Neuronal stem cell (in vitro differentiated cells): ENCODE measurements at regions not wholly inside any gene's neighbourhood (a gene's known extent, or its start where the extent isn't known, plus 50 kb on each side); places are given as distances from the start of the nearest gene placed in this dataset.

ENCODE experiments used
- DNase-seq: peaks from one replicate; pipeline ENCODE4 v3.0.0-alpha.2; 2013; ENCODE audit warnings: low spot score
- H2AFZ ChIP-seq: one replicate; pipeline ENCODE4 v1.6.1; 2013; ENCODE audit warnings: mild to moderate bottlenecking, low read length, inconsistent platforms
- H2AK5ac ChIP-seq: 2 replicates; pipeline ENCODE4 v1.6.1; 2013; ENCODE audit warnings: low read depth, mild to moderate bottlenecking, inconsistent platforms, low read length, moderate library complexity, mixed read lengths
- H2BK120ac ChIP-seq: 2 replicates; pipeline ENCODE4 v1.6.1; 2013; ENCODE audit warnings: low read depth, mild to moderate bottlenecking, inconsistent platforms, low read length, moderate library complexity, mixed read lengths
- H2BK12ac ChIP-seq: one replicate; pipeline ENCODE4 v1.6.1; 2013; ENCODE audit warnings: low read length, inconsistent platforms
- H2BK15ac ChIP-seq: 2 replicates; pipeline ENCODE4 v1.6.1; 2013; ENCODE audit warnings: mild to moderate bottlenecking, low read length, inconsistent platforms, mixed read lengths
- H2BK5ac ChIP-seq: one replicate; pipeline ENCODE4 v1.6.1; 2013; ENCODE audit warnings: inconsistent platforms, mild to moderate bottlenecking, low read length, moderate library complexity
- H3K14ac ChIP-seq: one replicate; pipeline ENCODE4 v1.6.1; 2013; ENCODE audit warnings: low read length, inconsistent platforms
- H3K18ac ChIP-seq: 2 replicates; pipeline ENCODE4 v1.6.1; 2013; ENCODE audit warnings: low read length, inconsistent platforms
- H3K23ac ChIP-seq: 2 replicates; pipeline ENCODE4 v1.6.1; 2013; ENCODE audit warnings: low read depth, mild to moderate bottlenecking, mixed read lengths, low read length, inconsistent platforms; ENCODE audit not compliant: poor library complexity
- H3K27ac ChIP-seq: replicated peaks from 3 replicates; pipeline ENCODE4 v1.5.1; 2013; ENCODE audit warnings: low read length, inconsistent platforms
- H3K27me3 ChIP-seq, 3 experiments: 2 replicates each; pipeline ENCODE4 v1.6.1; 2013; ENCODE audit warnings: low read length in 3 of 3, mild to moderate bottlenecking in 2 of 3, inconsistent platforms in 1 of 3, low read depth in 1 of 3, mixed read lengths in 1 of 3, moderate library complexity in 1 of 3; ENCODE audit not compliant: control insufficient read depth in 3 of 3, insufficient read depth in 3 of 3
- H3K36me3 ChIP-seq, 2 donors: replicated peaks in 1 of 2; 2 replicates each; pipeline ENCODE4 v1.6.1; 2013; ENCODE audit warnings: low read length in 2 of 2; ENCODE audit not compliant: control insufficient read depth in 2 of 2, insufficient read depth in 2 of 2
- H3K4ac ChIP-seq: 2 replicates; pipeline ENCODE4 v1.6.1; 2013; ENCODE audit warnings: inconsistent platforms, mild to moderate bottlenecking, low read length, moderate library complexity
- H3K4me1 ChIP-seq, 2 donors: 1 replicate in 1 of 2; 2 replicates in 1 of 2; pipeline ENCODE4 v1.6.1; 2013; ENCODE audit warnings: low read length in 2 of 2, low read depth in 1 of 2; ENCODE audit not compliant: control insufficient read depth in 2 of 2, insufficient read depth in 1 of 2
- H3K4me2 ChIP-seq: one replicate; pipeline ENCODE4 v1.6.1; 2013; ENCODE audit warnings: mild to moderate bottlenecking, low read length, inconsistent platforms; ENCODE audit not compliant: insufficient read depth, poor library complexity, severe bottlenecking
- H3K4me3 ChIP-seq, 2 donors: 2 replicates each; pipeline ENCODE4 v1.5.1; 2013; ENCODE audit warnings: low read length in 2 of 2, mild to moderate bottlenecking in 2 of 2, inconsistent platforms in 1 of 2, moderate library complexity in 1 of 2
- H3K79me1 ChIP-seq: one replicate; pipeline ENCODE4 v1.6.1; 2013; ENCODE audit warnings: low read depth, mild to moderate bottlenecking, inconsistent platforms, low read length, moderate library complexity
- H3K9ac ChIP-seq: one replicate; pipeline ENCODE4 v1.6.1; 2013; ENCODE audit warnings: mild to moderate bottlenecking, low read depth, low read length, inconsistent platforms; ENCODE audit not compliant: poor library complexity
- H3K9me3 ChIP-seq, 2 donors: replicated peaks in 1 of 2; 2 replicates each; pipeline versions ENCODE3 to v1.6.1; 2013; ENCODE audit warnings: low read length in 2 of 2, mild to moderate bottlenecking in 2 of 2, inconsistent platforms in 1 of 2, low read depth in 1 of 2, mixed read lengths in 1 of 2, moderate library complexity in 1 of 2; ENCODE audit not compliant: control insufficient read depth in 2 of 2, insufficient read depth in 1 of 2
- H4K8ac ChIP-seq: one replicate; pipeline ENCODE4 v1.6.1; 2013; ENCODE audit warnings: low read depth, mild to moderate bottlenecking, inconsistent platforms, low read length, moderate library complexity
- H4K91ac ChIP-seq: one replicate; pipeline ENCODE4 v1.6.1; 2013; ENCODE audit warnings: low read length, low read depth, mild to moderate bottlenecking, inconsistent platforms; ENCODE audit not compliant: poor library complexity
- WGBS, 2 donors: extraction: QIAGEN DNeasy Blood & Tissue Kit; methylation state at CpG; one replicate each; pipeline ENCODE4 v1.1.7; 2013; ENCODE audit warnings: missing lambda C conversion rate in 2 of 2, mixed read lengths in 1 of 2; ENCODE audit not compliant: insufficient read length in 2 of 2, insufficient replicate concordance in 1 of 2; ENCODE audit errors: extremely low coverage in 2 of 2; 5-methylcytosine and 5-hydroxymethylcytosine counted together

GRCh38 chr9:107397076-107398044, 92.2 kb downstream of the KLF4 start:
- Histone ChIP-seq H4K91ac (no peak overlapping the region), H3K14ac (no peak overlapping the region), H4K8ac (no peak overlapping the region), H3K79me1 (no peaks in the 10 kb centered on the region), H2BK15ac (no peak overlapping the region), H2BK12ac (no peak overlapping the region), H2BK120ac (no peak overlapping the region), H3K4me1 (no peaks in the 10 kb centered on the region), H3K4ac (no peak overlapping the region), H3K23ac (no peak overlapping the region), H3K27ac (no peak overlapping the region), H2BK5ac (no peak overlapping the region), H3K27me3 (no peaks in the 10 kb centered on the region), H3K9me3 (peaks cover 0 to 4% of the 10 kb centered on the region in 2 donors), H3K4me2 (no peak overlapping the region), H2AK5ac (no peak overlapping the region), H3K4me3 (no peak overlapping the region), H3K36me3 (no peaks in the 10 kb centered on the region), H2AFZ (no peak overlapping the region), H3K18ac (no peak overlapping the region), H3K9ac (no peak overlapping the region)
- WGBS, 2 donors: no CpG with 5 or more reads among the region's 12 CpGs
- no peak for DNase-seq

DNA sequence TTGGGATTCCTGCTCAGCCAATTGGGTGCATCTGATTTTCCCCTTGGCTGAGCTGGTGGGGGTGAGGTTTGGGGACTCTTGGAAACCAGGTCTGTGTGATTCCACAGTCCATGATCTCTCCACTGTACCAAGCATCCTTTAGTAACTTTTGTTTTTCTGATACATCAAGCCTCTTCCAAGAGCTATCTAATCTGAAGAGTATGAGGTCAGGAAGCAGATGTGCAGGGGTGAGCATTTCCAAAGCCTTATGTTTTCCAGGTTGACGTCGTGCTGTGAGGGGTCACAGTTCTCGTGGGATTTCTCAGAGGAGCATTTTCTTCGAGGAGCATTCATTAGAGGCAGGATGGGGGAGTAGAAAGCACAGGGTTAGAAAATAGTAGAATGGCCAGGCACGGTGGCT, 95.3 kb downstream of the KLF4 start:
- no peak overlapping the region for H2BK15ac ChIP-seq
- no peak overlapping the region for H3K4me2 ChIP-seq
- H3K18ac ChIP-seq: no peak overlapping the region
- WGBS, 2 donors: no CpG with 5 or more reads among the region's 5 CpGs
- no peak overlapping the region for H2BK5ac ChIP-seq
- no peak overlapping the region for H3K27ac ChIP-seq
- no peaks in the 10 kb centered on the region for H3K4me1 ChIP-seq
- H2AFZ ChIP-seq: no peak overlapping the region
- H2BK12ac ChIP-seq: no peak overlapping the region
- H3K4ac ChIP-seq: no peak overlapping the region
- no peaks in the 10 kb centered on the region for H3K9me3 ChIP-seq
- no peak overlapping the region for H3K4me3 ChIP-seq
- no peak overlapping the region for H4K91ac ChIP-seq
- no peak overlapping the region for H2AK5ac ChIP-seq
- no peaks in the 10 kb centered on the region for H3K79me1 ChIP-seq
- no peak for DNase-seq
- no peak overlapping the region for H3K14ac ChIP-seq
- H3K9ac ChIP-seq: no peak overlapping the region
- H3K27me3 ChIP-seq: no peaks in the 10 kb centered on the region
- no peaks in the 10 kb centered on the region for H3K36me3 ChIP-seq
- no peak overlapping the region for H4K8ac ChIP-seq
- no peak overlapping the region for H2BK120ac ChIP-seq
- H3K23ac ChIP-seq: no peak overlapping the region

- no peak overlapping the region for H2BK120ac ChIP-seq
- H3K4me2 ChIP-seq: no peak overlapping the region
- no peak overlapping the region for H2BK12ac ChIP-seq
- no peak overlapping the region for H2AK5ac ChIP-seq
- no peak overlapping the region for H2BK5ac ChIP-seq
- no peak overlapping the region for H3K18ac ChIP-seq
- H2AFZ ChIP-seq: no peak overlapping the region
- H2BK15ac ChIP-seq: no peak overlapping the region
- no peaks in the 10 kb centered on the region for H3K79me1 ChIP-seq
- WGBS, 2 donors: no CpG with 5 or more reads among the region's 4 CpGs
- H3K36me3 ChIP-seq: no peaks in the 10 kb centered on the region
- no peak overlapping the region for H3K9ac ChIP-seq
- H3K27ac ChIP-seq: no peak overlapping the region
- H3K27me3 ChIP-seq: peaks cover 0 to 2% (median 0%) of the 10 kb centered on the region in 3 experiments
- no peak overlapping the region for H3K14ac ChIP-seq
- no peak for DNase-seq
- no peak overlapping the region for H4K91ac ChIP-seq
- H3K4ac ChIP-seq: no peak overlapping the region
- H3K23ac ChIP-seq: no peak overlapping the region
- H3K9me3 ChIP-seq: no peaks in the 10 kb centered on the region
- H4K8ac ChIP-seq: no peak overlapping the region
- no peak overlapping the region for H3K4me3 ChIP-seq
- no peaks in the 10 kb centered on the region for H3K4me1 ChIP-seq
Observed at GRCh38 chr9:107390778-107391177, 98.8 kb downstream of the KLF4 start.

DNA sequence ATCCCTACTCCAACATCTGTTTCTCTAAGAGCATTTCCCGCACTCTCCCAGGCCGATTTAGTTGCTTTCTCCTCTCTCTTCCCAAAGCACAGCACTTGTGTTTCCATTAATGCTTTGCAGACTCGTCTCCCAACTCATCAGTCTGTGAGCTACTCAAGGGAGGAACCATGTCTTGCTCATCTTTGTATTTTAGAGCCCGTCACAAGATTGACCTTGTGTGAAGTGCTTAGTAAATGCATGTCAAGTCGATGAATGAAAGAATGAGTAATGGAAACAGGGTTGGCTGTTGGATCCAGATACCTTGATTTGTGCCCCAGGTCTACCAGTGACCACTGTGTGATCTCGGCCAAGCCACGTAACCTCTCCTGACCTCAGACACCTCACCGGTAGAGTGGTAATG, 99.3 kb downstream of the KLF4 start:
- Histone ChIP-seq H2BK5ac (no peak overlapping the region), H2AK5ac (no peak overlapping the region), H3K4me1 (no peaks in the 10 kb centered on the region), H3K9ac (no peak overlapping the region), H2AFZ (no peak overlapping the region), H3K27ac (no peak overlapping the region), H2BK12ac (no peak overlapping the region), H3K9me3 (no peaks in the 10 kb centered on the region), H3K14ac (no peak overlapping the region), H4K8ac (no peak overlapping the region), H3K18ac (no peak overlapping the region), H3K36me3 (no peaks in the 10 kb centered on the region), H3K79me1 (no peaks in the 10 kb centered on the region), H4K91ac (no peak overlapping the region), H3K23ac (no peak overlapping the region), H3K4me3 (no peak overlapping the region), H3K4ac (no peak overlapping the region), H3K4me2 (no peak overlapping the region), H2BK15ac (no peak overlapping the region), H3K27me3 (peaks cover 0 to 6% (median 0%) of the 10 kb centered on the region in 3 experiments), H2BK120ac (no peak overlapping the region)
- WGBS, 2 donors: no CpG with 5 or more reads among the region's 8 CpGs
- no peak for DNase-seq
